Effector CD4-positive, alpha-beta T cell (primary cell): ENCODE measurements at regions not wholly inside any gene's neighbourhood (a gene's known extent, or its start where the extent isn't known, plus 50 kb on each side); places are given as distances from the start of the nearest gene placed in this dataset.
"Not testable (repeated sequence)": the region's sequence is repeated elsewhere in the genome, so short reads cannot be mapped to it uniquely, and the experiment has no call there.

Experiments
- DNase-seq: peaks from one replicate; pipeline ENCODE4 v3.0.0-alpha.2; 2020

DNA sequence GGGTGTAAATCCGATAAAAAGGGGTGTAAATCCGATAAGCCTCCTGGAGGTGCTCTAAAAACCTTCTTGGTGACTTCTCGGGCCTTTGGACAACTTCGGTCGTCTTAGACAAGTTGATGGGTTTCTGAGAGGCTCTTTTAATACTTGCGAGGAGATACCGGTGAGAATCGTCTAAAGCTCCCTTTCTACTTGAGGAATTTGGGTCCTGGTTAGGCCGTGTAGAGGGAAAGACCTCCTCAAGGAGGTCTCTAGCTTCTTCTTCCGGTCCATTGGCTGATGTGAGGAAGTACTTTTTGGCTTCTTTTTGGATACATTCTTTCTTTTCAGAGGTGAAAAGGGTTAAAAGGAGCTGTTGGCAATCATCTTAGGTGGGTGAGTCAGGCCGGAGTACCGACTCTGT is 128.5 kb downstream of the ART5 start:
- DNase-seq = not testable (repeated sequence)

GRCh38 chr11:3512751-3513150 is 129.0 kb downstream of the ART5 start:
- not testable (repeated sequence) for DNase-seq

DNA sequence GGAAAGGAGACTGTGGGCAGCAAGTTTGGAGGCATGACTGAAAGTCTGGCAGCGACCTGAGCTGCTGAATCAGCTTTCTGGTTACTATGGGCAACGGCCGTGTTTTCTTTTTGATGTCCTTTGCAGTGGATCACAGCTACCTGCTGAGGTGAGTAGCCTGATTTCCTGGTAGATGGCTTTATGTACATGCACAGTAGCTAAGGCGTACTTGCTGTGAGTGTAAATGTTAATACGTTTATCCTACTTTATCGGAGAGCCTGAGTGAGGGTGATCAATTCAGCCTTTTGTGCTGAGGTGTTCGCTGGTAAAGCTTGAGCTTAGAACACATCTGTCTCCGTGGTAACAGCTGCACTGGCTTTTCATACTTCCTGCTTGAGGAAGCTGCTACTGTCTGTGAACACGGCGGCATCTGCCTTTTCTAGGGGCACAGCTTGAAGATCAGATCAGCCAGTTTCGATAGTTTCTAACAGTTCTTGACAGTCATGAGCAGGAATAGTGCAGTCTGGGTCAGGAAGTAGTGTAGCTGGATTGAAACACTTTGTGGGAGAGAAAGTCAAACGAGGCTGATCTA is 129.6 kb downstream of the ART5 start:
- DNase-seq = peak; percentile 29

GRCh38 chr11:3511416-3512132 is 130.2 kb downstream of the ART5 start:
- not testable (repeated sequence) for DNase-seq

- DNase-seq = not testable (repeated sequence)
These were observed 130.6 kb upstream of the ZNF195 start for GRCh38 chr11:3509563-3509962.

DNA sequence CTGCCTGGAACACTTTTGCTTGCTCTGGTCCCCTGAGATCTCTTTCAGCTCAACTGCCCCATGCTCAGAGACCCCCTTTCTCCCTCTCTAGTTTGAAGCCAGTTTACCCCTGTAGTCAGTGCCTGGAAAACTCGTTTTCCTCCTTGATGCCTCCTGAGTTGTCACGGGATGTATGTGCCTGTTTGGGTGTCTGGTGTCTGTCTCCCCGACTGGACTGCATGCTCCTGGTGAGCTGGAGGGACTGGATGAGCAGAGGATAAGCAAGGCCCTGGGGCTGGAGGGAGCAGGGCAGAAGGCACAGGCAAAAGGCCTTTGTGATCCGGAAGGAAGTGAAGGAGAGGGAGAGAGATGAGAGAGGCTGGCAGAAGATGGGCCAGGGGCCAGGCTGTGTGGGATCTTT is 120.3 kb upstream of the ZNF195 start:
- not testable (repeated sequence) for DNase-seq

GRCh38 chr11:3498356-3498755 is 119.4 kb upstream of the ZNF195 start:
- DNase-seq = not testable (repeated sequence)

DNA sequence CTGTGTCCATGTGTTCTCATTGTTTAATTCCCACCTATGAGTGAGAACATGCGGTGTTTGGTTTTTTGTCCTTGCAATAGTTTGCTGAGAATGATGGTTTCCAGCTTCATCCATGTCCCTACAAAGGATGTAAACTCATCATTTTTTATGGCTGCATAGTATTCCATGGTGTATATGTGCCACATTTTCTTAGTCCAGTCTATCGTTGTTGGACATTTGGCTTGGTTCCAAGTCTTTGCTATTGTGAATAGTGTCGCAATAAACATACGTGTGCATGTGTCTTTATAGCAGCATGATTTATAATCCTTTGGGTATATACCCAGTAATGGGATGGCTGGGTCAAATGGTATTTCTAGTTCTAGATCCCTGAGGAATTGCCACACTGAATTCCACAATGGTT is 114.2 kb upstream of the ZNF195 start:
- DNase-seq = not testable (repeated sequence)

DNA sequence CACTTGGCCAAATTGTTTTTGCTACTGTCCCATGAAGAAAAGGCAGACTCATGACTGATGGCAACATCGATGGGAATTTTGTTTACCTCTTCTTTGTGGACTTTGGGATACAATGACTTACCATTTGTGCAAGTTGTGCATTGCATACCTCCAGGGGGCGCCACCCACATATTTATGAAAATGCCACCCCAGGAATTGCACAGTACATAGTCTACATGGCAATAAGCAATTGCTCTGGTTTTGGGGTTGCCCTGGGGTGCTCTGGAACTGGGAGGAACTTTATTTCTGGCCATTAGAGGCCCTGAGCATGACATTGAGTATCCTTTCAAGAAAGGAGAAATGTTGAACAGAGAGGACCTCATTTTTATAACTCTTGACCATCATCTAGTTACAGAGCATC is 109.1 kb upstream of the ZNF195 start:
- not testable (repeated sequence) for DNase-seq

DNA sequence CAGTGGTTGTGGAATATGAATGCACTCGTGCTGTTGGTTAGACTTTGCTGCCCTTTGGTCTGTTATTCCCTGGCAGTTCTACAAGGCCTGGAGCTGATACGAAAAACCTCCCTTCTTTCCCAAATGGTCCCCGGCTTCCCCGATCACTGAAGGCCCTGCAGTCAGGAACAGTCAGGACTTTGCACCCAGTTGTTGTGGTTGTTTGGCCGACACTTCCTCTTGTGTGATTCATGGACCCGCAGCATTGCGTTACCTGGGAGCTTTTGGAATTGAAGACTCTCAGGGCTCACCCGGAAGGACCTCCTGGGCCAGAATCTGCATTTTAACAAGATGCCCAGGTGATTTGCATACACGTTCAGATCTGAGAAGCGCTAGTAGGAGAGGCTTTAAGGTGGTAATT is 106.8 kb upstream of the ZNF195 start:
- DNase-seq = not testable (repeated sequence)

- DNase-seq = not testable (repeated sequence)
These were observed 98.3 kb upstream of the ZNF195 start for GRCh38 chr11:3476937-3477885.

GRCh38 chr11:3476084-3476936 is 97.4 kb upstream of the ZNF195 start:
- not testable (repeated sequence) for DNase-seq

DNA sequence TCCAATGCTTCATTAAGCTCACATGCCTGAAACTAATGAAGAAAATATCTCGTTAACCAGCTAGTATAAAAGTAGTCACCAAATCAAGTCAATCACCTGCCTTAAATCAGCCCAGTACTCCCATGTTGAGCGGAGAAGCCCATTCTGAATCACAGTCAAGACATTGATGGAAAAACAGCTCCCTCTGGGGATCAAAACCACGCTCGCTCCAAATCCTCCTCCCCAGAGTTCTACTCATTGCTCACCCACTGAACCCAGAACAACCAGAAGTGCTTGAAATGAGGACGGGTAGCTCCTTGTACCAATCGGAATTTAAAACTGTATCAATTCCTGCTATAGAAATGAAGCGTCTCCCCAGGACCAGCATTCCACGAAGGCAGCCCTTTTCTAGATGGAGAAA is 90.0 kb upstream of the ZNF195 start:
- DNase-seq = not testable (repeated sequence)

GRCh38 chr11:3467599-3467998 is 88.7 kb upstream of the ZNF195 start:
- DNase-seq = not testable (repeated sequence)

- DNase-seq = not testable (repeated sequence)
These were observed 76.7 kb upstream of the ZNF195 start for GRCh38 chr11:3455666-3456065.

GRCh38 chr11:3454844-3455243 is 75.9 kb upstream of the ZNF195 start:
- peak; percentile 32 for DNase-seq

- not testable (repeated sequence) for DNase-seq
These were observed 74.8 kb upstream of the ZNF195 start for GRCh38 chr11:3453596-3454256.

DNA sequence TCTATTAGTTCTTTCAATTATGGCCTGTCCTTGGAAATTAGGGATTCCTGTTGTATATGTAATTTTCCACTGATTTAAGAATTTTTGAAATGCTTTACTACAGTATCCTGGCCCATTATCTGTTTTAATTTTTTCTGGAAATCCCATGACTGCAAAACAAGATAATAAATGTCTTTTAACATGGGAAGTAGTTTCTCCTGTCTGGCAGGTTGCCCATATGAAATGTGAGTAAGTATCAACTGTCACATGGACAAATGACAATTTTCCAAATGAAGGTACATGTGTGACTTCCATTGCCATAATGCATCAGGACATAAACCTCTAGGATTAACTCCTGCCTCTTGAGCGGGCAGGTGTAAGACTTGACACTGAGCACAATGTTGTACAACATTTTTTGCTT is 71.9 kb upstream of the ZNF195 start:
- DNase-seq = not testable (repeated sequence)

GRCh38 chr11:3445535-3445934 is 66.6 kb upstream of the ZNF195 start:
- DNase-seq = not testable (repeated sequence)

- not testable (repeated sequence) for DNase-seq
These were observed 65.4 kb upstream of the ZNF195 start for GRCh38 chr11:3444420-3444744.

GRCh38 chr11:3443700-3444419 is 64.9 kb upstream of the ZNF195 start:
- not testable (repeated sequence) for DNase-seq
